ENCODE measurements at regions not wholly inside any gene's neighbourhood (a gene's known extent, or its start where the extent isn't known, plus 50 kb on each side); places are given as distances from the start of the nearest gene placed in this dataset.

GRCh38 chr3:152094406-152094805 is 174.3 kb upstream of the MBNL1 start:
- no peak for DNase-seq
- Histone ChIP-seq H3K27ac (no peak overlapping the region), H3K4me3 (ENCODE audit: low read depth, low read length) (no peak overlapping the region)

GRCh38 chr3:152095472-152095871 is 173.3 kb upstream of the MBNL1 start:
- in situ Hi-C loops (cut with HindIII; ENCODE audit: low pct_ligation_motif_present, low sequenced_read_pairs), result no loop called here
- TF ChIP-seq, protein P1, sequence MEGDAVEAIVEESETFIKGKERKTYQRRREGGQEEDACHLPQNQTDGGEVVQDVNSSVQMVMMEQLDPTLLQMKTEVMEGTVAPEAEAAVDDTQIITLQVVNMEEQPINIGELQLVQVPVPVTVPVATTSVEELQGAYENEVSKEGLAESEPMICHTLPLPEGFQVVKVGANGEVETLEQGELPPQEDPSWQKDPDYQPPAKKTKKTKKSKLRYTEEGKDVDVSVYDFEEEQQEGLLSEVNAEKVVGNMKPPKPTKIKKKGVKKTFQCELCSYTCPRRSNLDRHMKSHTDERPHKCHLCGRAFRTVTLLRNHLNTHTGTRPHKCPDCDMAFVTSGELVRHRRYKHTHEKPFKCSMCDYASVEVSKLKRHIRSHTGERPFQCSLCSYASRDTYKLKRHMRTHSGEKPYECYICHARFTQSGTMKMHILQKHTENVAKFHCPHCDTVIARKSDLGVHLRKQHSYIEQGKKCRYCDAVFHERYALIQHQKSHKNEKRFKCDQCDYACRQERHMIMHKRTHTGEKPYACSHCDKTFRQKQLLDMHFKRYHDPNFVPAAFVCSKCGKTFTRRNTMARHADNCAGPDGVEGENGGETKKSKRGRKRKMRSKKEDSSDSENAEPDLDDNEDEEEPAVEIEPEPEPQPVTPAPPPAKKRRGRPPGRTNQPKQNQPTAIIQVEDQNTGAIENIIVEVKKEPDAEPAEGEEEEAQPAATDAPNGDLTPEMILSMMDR (IDR thresholded peaks at IDR 0.05; ENCODE audit: low read depth, low read length, missing control alignments), result no peak
- no peaks in the 10 kb centered on the region for H3K36me3 ChIP-seq (replicated peaks)
- no peak overlapping the region for H3K4me3 ChIP-seq (ENCODE audit: low read depth, low read length)
- H3K27me3 ChIP-seq (replicated peaks), result no peaks in the 10 kb centered on the region
- no peak overlapping the region for H3K27ac ChIP-seq
- no peak for DNase-seq

More at GRCh38 chr3:152094406-152094805, 174.3 kb upstream of the MBNL1 start:
- TF ChIP-seq, protein P1 (IDR thresholded peaks at IDR 0.05; ENCODE audit: low read depth, low read length, missing control alignments), result no peak
- in situ Hi-C loops (cut with HindIII; ENCODE audit: low pct_ligation_motif_present, low sequenced_read_pairs), result no loop called here
- Histone ChIP-seq H3K36me3 (replicated peaks) (no peaks in the 10 kb centered on the region), H3K27me3 (replicated peaks) (no peaks in the 10 kb centered on the region)

GRCh38 chr3:152096280-152096906 is 172.3 kb upstream of the MBNL1 start:
- Histone ChIP-seq H3K27ac (no peak overlapping the region), H3K4me3 (ENCODE audit: low read depth, low read length) (no peak overlapping the region), H3K27me3 (replicated peaks) (no peaks in the 10 kb centered on the region), H3K36me3 (replicated peaks) (no peaks in the 10 kb centered on the region)
- in situ Hi-C loops (cut with HindIII; ENCODE audit: low pct_ligation_motif_present, low sequenced_read_pairs), result no loop called here
- DNase-seq, result no peak
- TF ChIP-seq, protein P1 (IDR thresholded peaks at IDR 0.05; ENCODE audit: low read depth, low read length, missing control alignments), result no peak

GRCh38 chr3:152097120-152097519 is 171.6 kb upstream of the MBNL1 start:
- no peak overlapping the region for H3K27ac ChIP-seq
- TF ChIP-seq, protein P1 (IDR thresholded peaks at IDR 0.05; ENCODE audit: low read depth, low read length, missing control alignments), result no peak

GRCh38 chr3:152097770-152098169 is 171.0 kb upstream of the MBNL1 start:
- Histone ChIP-seq H3K27ac (no peak overlapping the region), H3K27me3 (replicated peaks) (no peaks in the 10 kb centered on the region), H3K4me3 (ENCODE audit: low read depth, low read length) (no peak overlapping the region), H3K36me3 (replicated peaks) (no peaks in the 10 kb centered on the region)
- DNase-seq, result no peak
- in situ Hi-C loops (cut with HindIII; ENCODE audit: low pct_ligation_motif_present, low sequenced_read_pairs), result no loop called here
- TF ChIP-seq, protein P1 (IDR thresholded peaks at IDR 0.05; ENCODE audit: low read depth, low read length, missing control alignments), result no peak

More at GRCh38 chr3:152097120-152097519, 171.6 kb upstream of the MBNL1 start:
- in situ Hi-C loops (cut with HindIII; ENCODE audit: low pct_ligation_motif_present, low sequenced_read_pairs), result no loop called here
- DNase-seq, result no peak
- Histone ChIP-seq H3K36me3 (replicated peaks) (no peaks in the 10 kb centered on the region), H3K4me3 (ENCODE audit: low read depth, low read length) (no peak overlapping the region), H3K27me3 (replicated peaks) (no peaks in the 10 kb centered on the region)
